Mucosa of descending colon (tissue), 3 donors: ENCODE measurements at regions not wholly inside any gene's neighbourhood (a gene's known extent, or its start where the extent isn't known, plus 50 kb on each side); places are given as distances from the start of the nearest gene placed in this dataset.

ENCODE experiments used
- ATAC-seq: fragments of 200-7000 bp; cut with Tn5 transposase; one replicate; pipeline ENCODE4 v1.9.1; 2020; ENCODE audit warnings: mild to moderate bottlenecking, moderate library complexity
- DNase-seq, 3 donors: peaks; one replicate each; pipeline ENCODE4 v3.0.0-alpha.2; 2020
- H3K36me3 ChIP-seq: fragments of 200-600 bp; one replicate; pipeline ENCODE4 v1.8.0; 2021; ENCODE audit warnings: low read depth, mild to moderate bottlenecking
- H3K4me1 ChIP-seq: fragments of 200-600 bp; one replicate; pipeline ENCODE4 v1.8.0; 2021; ENCODE audit warnings: low read depth, mild to moderate bottlenecking
- H3K4me3 ChIP-seq: fragments of 200-600 bp; one replicate; pipeline ENCODE4 v1.8.0; 2021; ENCODE audit warnings: mild to moderate bottlenecking
- H3K9me3 ChIP-seq: fragments of 200-600 bp; one replicate; pipeline ENCODE4 v1.8.0; 2021; ENCODE audit warnings: mild to moderate bottlenecking
- CTCF ChIP-seq: fragments of 200-600 bp; IDR thresholded peaks from one replicate; pipeline ENCODE4 v1.8.0; 2022; ENCODE audit warnings: antibody characterized with exemption, mild to moderate bottlenecking
- intact Hi-C, 2 donors: fragments of 100-400 bp; cut with DNase I in 1 of 2; cut with micrococcal nuclease in 1 of 2; formaldehyde crosslinking; loops; one replicate each; pipeline versions ENCODE4 v1.11.0 to v1.11.1; 2022; cut with DNase I, micrococcal nuclease
- donor health status: DM: no; HTN: no; CAD: no; lungs with moderate emphysema.
- donor health status: DM: no; HTN: no; CAD: no.
- donor health status: DM: no; HTN: yes; CAD: no.

- DNase-seq (no peak), ATAC-seq (no peak)
Measured at GRCh38 chr6:22690446-22690845, 121.1 kb downstream of the HDGFL1 start.

GRCh38 chr6:22694092-22694724, 124.8 kb downstream of the HDGFL1 start:
- TF ChIP-seq CTCF = no peak
- no peaks in the 10 kb centered on the region for H3K36me3 ChIP-seq
- H3K4me3 ChIP-seq = no peak overlapping the region
- ATAC-seq (no peak), DNase-seq (no peak)
- no peaks in the 10 kb centered on the region for H3K9me3 ChIP-seq
- intact Hi-C loops = no loop called here
- no peaks in the 10 kb centered on the region for H3K4me1 ChIP-seq

More at GRCh38 chr6:22690446-22690845, 121.1 kb downstream of the HDGFL1 start:
- no peaks in the 10 kb centered on the region for H3K36me3 ChIP-seq
- no peak overlapping the region for H3K4me3 ChIP-seq
- TF ChIP-seq CTCF = no peak
- no peaks in the 10 kb centered on the region for H3K4me1 ChIP-seq
- no peaks in the 10 kb centered on the region for H3K9me3 ChIP-seq
- intact Hi-C loops = no loop called here

GRCh38 chr6:22696481-22696880, 127.1 kb downstream of the HDGFL1 start:
- Histone ChIP-seq H3K36me3 (no peaks in the 10 kb centered on the region), H3K4me3 (no peak overlapping the region), H3K4me1 (no peaks in the 10 kb centered on the region), H3K9me3 (no peaks in the 10 kb centered on the region)
- no peak for TF ChIP-seq CTCF
- ATAC-seq = no peak
- intact Hi-C loops = no loop called here
- no peak for DNase-seq

- no peaks in the 10 kb centered on the region for H3K9me3 ChIP-seq
- TF ChIP-seq CTCF = no peak
- no peak for ATAC-seq
- DNase-seq = no peak
- H3K4me1 ChIP-seq = no peaks in the 10 kb centered on the region
- intact Hi-C loops = no loop called here
- no peak overlapping the region for H3K4me3 ChIP-seq
- H3K36me3 ChIP-seq = no peaks in the 10 kb centered on the region
Measured at GRCh38 chr6:22697306-22697705, 127.9 kb downstream of the HDGFL1 start.

- H3K36me3 ChIP-seq = no peaks in the 10 kb centered on the region
- DNase-seq = no peak
- H3K4me3 ChIP-seq = no peak overlapping the region
Measured at GRCh38 chr6:22699151-22699550, 129.8 kb downstream of the HDGFL1 start.

More at GRCh38 chr6:22699151-22699550, 129.8 kb downstream of the HDGFL1 start:
- no peak for TF ChIP-seq CTCF
- H3K9me3 ChIP-seq = no peaks in the 10 kb centered on the region
- ATAC-seq = no peak
- intact Hi-C loops = no loop called here
- no peaks in the 10 kb centered on the region for H3K4me1 ChIP-seq
